A549 (cell line): ENCODE measurements at regions not wholly inside any gene's neighbourhood (a gene's known extent, or its start where the extent isn't known, plus 50 kb on each side); places are given as distances from the start of the nearest gene placed in this dataset.

Experiments used
- ATAC-seq, 2 experiments: fragments of 200-7000 bp in 1 of 2; fragments of >200 bp in 1 of 2; cut with Nextera tagmentation in 1 of 2; cut with Tn5 transposase in 1 of 2; 3 replicates each; pipeline versions ENCODE4 v1.8.0 to v1.9.1; 2018 to 2020; ENCODE audit warnings: mild to moderate bottlenecking in 1 of 2, moderate library complexity in 1 of 2
- CTCF ChIA-PET: fragments of 300-600 bp; sonication (Branson Sonifier 250); formaldehyde crosslinking; extraction: SDS; loops from one replicate; lab custom pipeline; 2021; ENCODE audit warnings: antibody characterized with exemption, inconsistent platforms; lab: Yijun Ruan, JAX
- POLR2A ChIA-PET: fragments of 350-600 bp; formaldehyde crosslinking; extraction: SDS; loops from one replicate; lab custom pipeline; 2021; ENCODE audit warnings: antibody characterized with exemption, inconsistent platforms; lab: Yijun Ruan, JAX
- DNase-seq, 2 experiments: peaks; one replicate each; pipeline versions ENCODE4 v3.0.0 to v3.0.0-alpha.2; 2011 to 2016; ENCODE audit warnings: low read depth in 1 of 2, low spot score in 1 of 2
- FAIRE-seq: peaks from 2 replicates; lab custom pipeline; 2011; peaks lifted over from hg19 to GRCh38; lab: Jason Lieb, UNC
- H3K27ac ChIP-seq, 2 experiments: fragments of >200 bp; sonication (Bioruptor Twin); formaldehyde crosslinking; 3 replicates each; pipeline ENCODE4 v1.5.1; 2016 to 2017
- H3K4me1 ChIP-seq: fragments of >200 bp; sonication (Bioruptor Twin); formaldehyde crosslinking; 3 replicates; pipeline ENCODE4 v1.6.1; 2016
- H3K4me2 ChIP-seq: fragments of >200 bp; sonication (Bioruptor Twin); formaldehyde crosslinking; 3 replicates; pipeline ENCODE4 v1.6.1; 2016
- H3K4me3 ChIP-seq: fragments of >200 bp; sonication (Bioruptor Twin); formaldehyde crosslinking; 3 replicates; pipeline ENCODE4 v1.5.1; 2016
- H3K9me3 ChIP-seq: fragments of >200 bp; sonication (Bioruptor Twin); formaldehyde crosslinking; 3 replicates; pipeline ENCODE4 v1.6.1; 2016
- CEBPB ChIP-seq, 2 experiments: fragments of >200 bp in 1 of 2; sonication (Bioruptor Twin) in 1 of 2; formaldehyde crosslinking in 1 of 2; IDR thresholded peaks; 2 replicates each; pipeline ENCODE4 v1.6.1; 2012 to 2016
- CTCF ChIP-seq: fragments of >200 bp; sonication (Bioruptor Twin); formaldehyde crosslinking; IDR thresholded peaks from 3 replicates; pipeline ENCODE4 v1.5.1; 2016
- ELK1 ChIP-seq: fragments of 150-350 bp; IDR thresholded peaks from 2 replicates; pipeline ENCODE4 v1.6.1; 2014; ENCODE audit warnings: low read depth, mild to moderate bottlenecking, low read length
- FOSL2 ChIP-seq, 2 experiments: fragments of 450-650 bp in 1 of 2; fragments of >200 bp in 1 of 2; sonication (Bioruptor Twin) in 1 of 2; formaldehyde crosslinking; IDR thresholded peaks; 2 replicates each; pipeline versions ENCODE4 v1.5.0 to v1.6.1; 2016 to 2020; ENCODE audit warnings: mild to moderate bottlenecking in 1 of 2, moderate library complexity in 1 of 2
- HDAC2 ChIP-seq: fragments of 200-600 bp; sonication (generic); IDR thresholded peaks from 2 replicates; pipeline ENCODE4 v1.6.1; 2016
- HES2 ChIP-seq: fragments of >200 bp; sonication (Bioruptor Twin); formaldehyde crosslinking; IDR thresholded peaks from 2 replicates; pipeline ENCODE4 v1.6.1; 2016
- HEYL ChIP-seq: fragments of 250-450 bp; sonication (Bioruptor Pico); IDR thresholded peaks from 2 replicates; pipeline ENCODE4 v1.8.0; 2021; ENCODE audit warnings: mild to moderate bottlenecking, moderate library complexity
- HOXB13 ChIP-seq: fragments of 250-450 bp; sonication (Bioruptor Pico); IDR thresholded peaks from 2 replicates; pipeline ENCODE4 v1.5.0; 2020; ENCODE audit warnings: low read depth, mild to moderate bottlenecking, moderate library complexity
- JUN ChIP-seq, 2 experiments: fragments of >200 bp; sonication (Bioruptor Twin); formaldehyde crosslinking; IDR thresholded peaks; 2 replicates in 1 of 2; 3 replicates in 1 of 2; pipeline ENCODE4 v1.6.1; 2016 to 2017
- JUNB ChIP-seq: fragments of >200 bp; sonication (Bioruptor Twin); formaldehyde crosslinking; IDR thresholded peaks from 2 replicates; pipeline ENCODE4 v1.6.1; 2016
- MAZ ChIP-seq: fragments of 150-350 bp; IDR thresholded peaks from 2 replicates; pipeline ENCODE4 v1.6.1; 2014; ENCODE audit warnings: antibody characterized with exemption, low read depth, low read length, borderline replicate concordance
- NPAS2 ChIP-seq: fragments of 250-450 bp; sonication (Bioruptor Pico); IDR thresholded peaks from 2 replicates; pipeline ENCODE4 v1.8.0; 2022; ENCODE audit warnings: mild to moderate bottlenecking, moderate library complexity, borderline replicate concordance
- POLR2A ChIP-seq: IDR thresholded peaks from 2 replicates; pipeline ENCODE4 v1.6.1; 2012; ENCODE audit warnings: mild to moderate bottlenecking, low read length
- REST ChIP-seq: fragments of 200-600 bp; sonication (generic); IDR thresholded peaks from 2 replicates; pipeline ENCODE4 v1.6.1; 2016; ENCODE audit warnings: antibody characterized with exemption, mild to moderate bottlenecking, moderate library complexity
- SMC3 ChIP-seq: fragments of >200 bp; sonication (Bioruptor Twin); formaldehyde crosslinking; IDR thresholded peaks from 3 replicates; pipeline ENCODE4 v1.6.1; 2018; ENCODE audit warnings: inconsistent platforms
- TP53 ChIP-seq: fragments of 250-450 bp; sonication (Bioruptor Pico); IDR thresholded peaks from 2 replicates; pipeline ENCODE4 v1.5.0; 2021; ENCODE audit warnings: mild to moderate bottlenecking, moderate library complexity
- ZSCAN20 ChIP-seq: fragments of 250-450 bp; sonication (Bioruptor Pico); IDR thresholded peaks from 2 replicates; pipeline ENCODE4 v1.8.0; 2022; ENCODE audit warnings: mild to moderate bottlenecking, moderate library complexity
- WGBS: methylation state at CpG from one replicate; pipeline ENCODE4 v1.1.6; 2017; ENCODE audit errors: missing lambda C conversion rate; 5-methylcytosine and 5-hydroxymethylcytosine counted together
- TF ChIP-seq, protein P1 (sequence below): IDR thresholded peaks from 2 replicates; pipeline ENCODE4 v1.6.1; 2012

DNA sequence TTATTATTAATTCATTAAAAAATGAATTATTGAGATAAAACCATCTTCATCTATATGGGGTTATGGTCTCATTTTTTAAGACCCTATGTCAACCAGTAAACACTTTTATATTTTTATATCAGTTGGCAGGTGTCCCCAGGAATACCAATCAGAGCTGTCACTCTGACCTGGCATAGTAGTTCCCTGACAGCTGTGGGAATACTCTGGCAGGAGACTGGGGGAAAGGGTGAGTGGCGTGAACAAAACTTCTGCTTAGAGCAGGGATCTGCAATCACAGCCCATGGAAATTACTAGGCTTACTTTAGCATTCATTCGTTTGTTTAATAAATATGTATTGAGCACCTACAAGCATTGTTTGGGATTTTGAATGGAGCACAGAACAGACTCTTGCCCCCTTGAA, 254.1 kb upstream of the KLF3 start:
- 52% methylated on average over 2 of the region's 2 CpGs for WGBS
- no peaks in the 10 kb centered on the region for H3K9me3 ChIP-seq
- FAIRE-seq (no peak), DNase-seq (no peak), ATAC-seq (no peak)
- CTCF ChIA-PET = interaction anchor here (1.4 kb wide), 1 partner anchor 14 kb away, joined by 3 read pairs; no protein-coding TSS in a partner anchor
- H3K4me1 ChIP-seq = peaks cover 5% of the 10 kb centered on the region; the same call in 1 of the 3 replicates
- H3K4me2 ChIP-seq = no peak overlapping the region
- no peak overlapping the region for H3K4me3 ChIP-seq
- H3K27ac ChIP-seq = no peak overlapping the region
- POLR2A ChIA-PET = no interaction called here
- TF ChIP-seq HES2 (no peak), HDAC2 (no peak), TP53 (CRISPR knock-in tag) (no peak), CEBPB (IDR thresholded peaks at IDR 0.05) (no peak), ZSCAN20 (CRISPR knock-in tag) (no peak), CTCF (no peak), FOSL2 (IDR thresholded peaks at IDR 0.05) (no peak), FOSL2 (CRISPR knock-in tag; IDR thresholded peaks at IDR 0.05) (no peak), JUNB (no peak)

GRCh38 chr4:38411092-38411491, 252.9 kb upstream of the KLF3 start:
- Histone ChIP-seq H3K4me2 (no peak overlapping the region), H3K4me1 (peaks cover 5% of the 10 kb centered on the region; the same call in 1 of the 3 replicates), H3K27ac (no peak overlapping the region), H3K4me3 (no peak overlapping the region), H3K9me3 (no peaks in the 10 kb centered on the region)
- WGBS = 64% methylated on average over 4 of the region's 4 CpGs
- ChIA-PET CTCF (no interaction called here), POLR2A (no interaction called here)
- TF ChIP-seq REST = no peak
- no peak for TF ChIP-seq HEYL (CRISPR knock-in tag)
- no peak for TF ChIP-seq MAZ
- no peak for TF ChIP-seq NPAS2 (CRISPR knock-in tag)
- TF ChIP-seq POLR2A = no peak
- TF ChIP-seq FOSL2 (IDR thresholded peaks at IDR 0.05) = no peak
- no peak for TF ChIP-seq FOSL2 (CRISPR knock-in tag; IDR thresholded peaks at IDR 0.05)
- no peak for TF ChIP-seq ELK1
- no peak for TF ChIP-seq SMC3
- no peak for TF ChIP-seq HOXB13 (CRISPR knock-in tag)
- TF ChIP-seq, protein P1, sequence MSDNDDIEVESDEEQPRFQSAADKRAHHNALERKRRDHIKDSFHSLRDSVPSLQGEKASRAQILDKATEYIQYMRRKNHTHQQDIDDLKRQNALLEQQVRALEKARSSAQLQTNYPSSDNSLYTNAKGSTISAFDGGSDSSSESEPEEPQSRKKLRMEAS = no peak
- TF ChIP-seq HES2 = no peak
- no peak for TF ChIP-seq JUN (IDR thresholded peaks at IDR 0.05)
- ATAC-seq (no peak), DNase-seq (no peak), FAIRE-seq (no peak)
